ENCODE measurements at regions not wholly inside any gene's neighbourhood (a gene's known extent, or its start where the extent isn't known, plus 50 kb on each side); places are given as distances from the start of the nearest gene placed in this dataset.

DNA sequence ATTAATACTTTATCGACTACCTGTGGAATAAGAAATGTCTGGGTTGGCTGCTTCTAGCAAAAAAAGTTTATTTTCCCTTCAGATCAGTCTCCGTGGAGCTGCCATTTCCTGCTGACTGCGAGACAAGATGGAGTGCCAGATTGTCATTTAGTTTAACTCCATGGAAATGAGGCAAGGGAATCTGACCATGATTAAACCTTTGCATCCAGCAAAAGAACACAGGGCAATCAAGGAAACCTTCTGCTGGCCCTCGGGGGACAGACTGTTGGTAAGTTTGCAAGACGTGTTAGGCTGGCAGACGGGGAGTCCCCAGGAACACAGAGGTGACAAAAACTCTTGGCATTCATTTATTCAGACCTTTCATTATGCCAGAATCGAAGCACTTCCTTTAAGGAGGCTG, 52.2 kb upstream of the SPACA1 start:
- TF ChIP-seq POLR2A (IDR thresholded peaks at IDR 0.05; ENCODE audit: low read length) = no peak
- TF ChIP-seq GATA1 (IDR thresholded peaks at IDR 0.05; ENCODE audit: low read depth, low read length) = no peak

Measured in erythroblast (primary cell).